K562 (cell line): ENCODE measurements at regions not wholly inside any gene's neighbourhood (a gene's known extent, or its start where the extent isn't known, plus 50 kb on each side); places are given as distances from the start of the nearest gene placed in this dataset.

ENCODE experiments used
- EZH2 ChIP-seq: IDR thresholded peaks from 2 replicates; pipeline ENCODE4 v1.6.1; 2012; ENCODE audit warnings: low read depth, mild to moderate bottlenecking, inconsistent platforms, low read length, borderline replicate concordance
- GTF2F1 ChIP-seq: IDR thresholded peaks from 2 replicates; pipeline ENCODE4 v1.6.1; 2011; ENCODE audit warnings: low read depth, low read length, improper control_type of control experiment
- TEAD4 ChIP-seq, 2 experiments: sonication (generic) in 1 of 2; formaldehyde crosslinking in 1 of 2; IDR thresholded peaks; 2 replicates each; pipeline versions ENCODE4 v1.6.1 to v1.8.0; 2012 to 2022; ENCODE audit warnings: borderline replicate concordance in 1 of 2, inconsistent platforms in 1 of 2, low read length in 1 of 2, mild to moderate bottlenecking in 1 of 2, missing genetic modification reagents in 1 of 2

DNA sequence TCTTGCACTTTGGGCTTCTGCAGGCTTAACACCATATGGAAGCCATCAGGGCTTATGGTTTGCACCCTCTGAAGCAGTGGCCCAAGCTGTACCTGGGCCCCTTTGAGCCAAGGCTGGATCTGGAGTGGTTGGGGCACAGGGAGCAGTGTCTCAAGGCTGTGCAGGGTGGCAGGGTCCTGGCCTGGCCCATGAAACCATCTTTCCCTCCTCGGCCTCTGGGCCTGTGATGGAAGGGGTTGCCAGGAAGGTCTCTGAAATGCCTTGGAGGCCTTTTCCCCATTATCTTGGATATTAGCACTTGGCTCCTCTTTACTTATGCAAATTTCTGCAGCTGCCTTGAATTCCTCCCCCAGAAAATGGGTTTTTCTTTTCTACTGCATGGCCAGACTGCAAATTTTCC lies 134.7 kb upstream of the USP9X start:
- no peak for TF ChIP-seq EZH2
- TF ChIP-seq TEAD4 (IDR thresholded peaks at IDR 0.05; ENCODE audit: low read length), result no peak
- no peak for TF ChIP-seq TEAD4 (CRISPR knock-in tag; IDR thresholded peaks at IDR 0.05; ENCODE audit: borderline replicate concordance)
- no peak for TF ChIP-seq GTF2F1
